Cardiac fibroblast (primary cell): ENCODE measurements at regions not wholly inside any gene's neighbourhood (a gene's known extent, or its start where the extent isn't known, plus 50 kb on each side); places are given as distances from the start of the nearest gene placed in this dataset.

Experiments
- DNase-seq, 2 donors: peaks; one replicate each; pipeline versions ENCODE4 v3.0.0 to v3.0.0-alpha.2; 2010; ENCODE audit warnings: low read depth in 2 of 2
- H3K4me3 ChIP-seq, 2 donors: replicated peaks in 1 of 2; 1 replicate in 1 of 2; 2 replicates in 1 of 2; pipeline ENCODE4 v1.5.1; 2011; ENCODE audit warnings: low read depth in 2 of 2, low read length in 2 of 2, mild to moderate bottlenecking in 2 of 2, moderate library complexity in 1 of 2
- CTCF ChIP-seq: IDR thresholded peaks from one replicate; pipeline ENCODE4 v1.5.1; 2011; ENCODE audit warnings: low read depth, mild to moderate bottlenecking, low read length, inconsistent platforms

- no peak for TF ChIP-seq CTCF
- DNase-seq = no peak
- no peak overlapping the region for H3K4me3 ChIP-seq
These were observed 378.1 kb upstream of the TMPO start for GRCh38 chr12:98137278-98137677.

- TF ChIP-seq CTCF = no peak
- DNase-seq = no peak
- H3K4me3 ChIP-seq = no peak overlapping the region
These were observed 370.4 kb upstream of the TMPO start for GRCh38 chr12:98144953-98145352.

GRCh38 chr12:98146043-98146442 lies 369.3 kb upstream of the TMPO start:
- TF ChIP-seq CTCF = no peak
- no peak for DNase-seq
- no peak overlapping the region for H3K4me3 ChIP-seq

- DNase-seq = no peak
- H3K4me3 ChIP-seq = no peak overlapping the region
- no peak for TF ChIP-seq CTCF
These were observed 368.9 kb upstream of the TMPO start for GRCh38 chr12:98146487-98146886.

GRCh38 chr12:98149270-98149669 lies 366.1 kb upstream of the TMPO start:
- TF ChIP-seq CTCF = no peak
- DNase-seq = no peak
- no peak overlapping the region for H3K4me3 ChIP-seq

GRCh38 chr12:98149691-98150210 lies 365.6 kb upstream of the TMPO start:
- no peak for TF ChIP-seq CTCF
- DNase-seq = no peak
- no peak overlapping the region for H3K4me3 ChIP-seq

GRCh38 chr12:98151105-98151590 lies 364.2 kb upstream of the TMPO start:
- H3K4me3 ChIP-seq = no peak overlapping the region
- no peak for DNase-seq
- TF ChIP-seq CTCF = no peak
